ENCODE measurements at regions not wholly inside any gene's neighbourhood (a gene's known extent, or its start where the extent isn't known, plus 50 kb on each side); places are given as distances from the start of the nearest gene placed in this dataset.

- POLR2A ChIA-PET = interaction anchor here (0.6 kb wide), 1 partner anchor 15 kb away, joined by 3 read pairs; no protein-coding TSS in a partner anchor
- no peaks in the 10 kb centered on the region for H3K4me1 ChIP-seq (ENCODE audit: control insufficient read depth, extremely low read depth, insufficient read depth, low read length)
- no peak overlapping the region for H3K4me3 ChIP-seq (replicated peaks in 1 of 3; ENCODE audit: insufficient read depth in 1 of 3, low read depth in 1 of 3, low read length in 3 of 3)
- CTCF ChIA-PET = interaction anchor here (0.9 kb wide), 1 partner anchor 10 kb away, joined by 3 read pairs; no protein-coding TSS in a partner anchor
- H3K9me3 ChIP-seq (replicated peaks; ENCODE audit: control insufficient read depth, insufficient read depth, low read length) = no peaks in the 10 kb centered on the region
- dilution Hi-C loops (cut with MboI; ENCODE audit: extremely low pct_ligation_motif_present, low sequenced_read_pairs) (no loop called here), intact Hi-C loops (cut with micrococcal nuclease) (no loop called here)
- DNase-seq (ENCODE audit: low read depth, low spot score) (no peak), FAIRE-seq (no peak)
- H3K79me2 ChIP-seq (ENCODE audit: control insufficient read depth, insufficient read depth, low read length) = no peaks in the 10 kb centered on the region
- BruUV-seq (replicated peaks) = no TSS peak
- no peaks in the 10 kb centered on the region for H4K20me1 ChIP-seq (replicated peaks; ENCODE audit: control insufficient read depth, extremely low read depth, insufficient read depth, low read length)
- TF ChIP-seq POLR2A (IDR thresholded peaks at IDR 0.05; ENCODE audit: low read depth, low read length) = no peak
- no peak for TF ChIP-seq MYC (IDR thresholded peaks at IDR 0.05; ENCODE audit: low read depth, low read length)
- TF ChIP-seq GATA2 (IDR thresholded peaks at IDR 0.05; ENCODE audit: insufficient read depth, insufficient read length, low read depth, low read length) = no peak
- TF ChIP-seq, protein P1, sequence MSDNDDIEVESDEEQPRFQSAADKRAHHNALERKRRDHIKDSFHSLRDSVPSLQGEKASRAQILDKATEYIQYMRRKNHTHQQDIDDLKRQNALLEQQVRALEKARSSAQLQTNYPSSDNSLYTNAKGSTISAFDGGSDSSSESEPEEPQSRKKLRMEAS (IDR thresholded peaks at IDR 0.05; ENCODE audit: insufficient read depth, insufficient read length) = no peak
- no peak overlapping the region for H3K4me2 ChIP-seq (ENCODE audit: insufficient read depth, low read length)
- no peak overlapping the region for H3K27ac ChIP-seq (ENCODE audit: insufficient read depth, low read depth, low read length)
- no peak overlapping the region for H3K9ac ChIP-seq (replicated peaks; ENCODE audit: extremely low read depth, insufficient read depth, low read length)
- H3K36me3 ChIP-seq (ENCODE audit: control insufficient read depth in 2 of 2, extremely low read depth in 1 of 2, insufficient read depth in 2 of 2, low read length in 2 of 2) = no peaks in the 10 kb centered on the region
- H3K9me1 ChIP-seq (replicated peaks; ENCODE audit: control insufficient read depth, extremely low read depth, insufficient read depth, low read length) = no peaks in the 10 kb centered on the region
- H2AFZ ChIP-seq (ENCODE audit: low read depth, low read length) = no peak overlapping the region
- peaks cover 1 to 9% of the 10 kb centered on the region in 2 experiments for H3K27me3 ChIP-seq (ENCODE audit: control insufficient read depth in 2 of 2, insufficient read depth in 2 of 2, low read length in 2 of 2)
Measured at GRCh38 chr3:32620611-32621310, 50.1 kb upstream of the DYNC1LI1 start.
